NCI-H82 (cell line): ENCODE measurements at regions not wholly inside any gene's neighbourhood (a gene's known extent, or its start where the extent isn't known, plus 50 kb on each side); places are given as distances from the start of the nearest gene placed in this dataset.

ENCODE experiments used
- DNase-seq: peaks from one replicate; lab custom pipeline; 2025; lab: John Stamatoyannopoulos, UW

GRCh38 chr3:102229062-102229655 is 205.7 kb upstream of the ZPLD1 start:
- peak; percentile 95 for DNase-seq

- DNase-seq, result no peak
Measured at GRCh38 chr3:102230057-102230456, 204.8 kb upstream of the ZPLD1 start.

GRCh38 chr3:102233881-102234280 is 200.9 kb upstream of the ZPLD1 start:
- peak; percentile 22 for DNase-seq

DNA sequence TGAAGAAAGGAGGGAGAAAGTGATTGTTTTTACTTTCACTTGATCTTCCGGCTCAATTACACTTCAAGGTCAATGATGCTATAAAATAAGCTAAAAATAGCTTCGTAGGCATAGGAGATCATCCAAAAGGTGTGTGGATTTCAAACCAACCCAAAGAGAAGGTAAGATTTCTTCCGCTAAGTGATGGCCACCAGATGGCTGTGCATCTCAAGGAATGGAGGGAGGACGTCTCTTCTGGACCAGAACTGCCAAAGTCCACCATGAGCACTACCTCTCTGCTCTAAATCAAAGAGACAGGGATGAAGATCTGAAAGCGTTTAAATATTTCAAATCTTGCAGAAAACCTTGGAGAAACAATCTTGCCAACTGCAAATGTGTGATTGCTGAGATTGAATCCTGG is 199.1 kb upstream of the ZPLD1 start:
- DNase-seq, result peak; percentile 81

GRCh38 chr3:102237181-102237580 is 197.6 kb upstream of the ZPLD1 start:
- no peak for DNase-seq

- no peak for DNase-seq
Measured at GRCh38 chr3:102237838-102238237, 197.0 kb upstream of the ZPLD1 start.

DNA sequence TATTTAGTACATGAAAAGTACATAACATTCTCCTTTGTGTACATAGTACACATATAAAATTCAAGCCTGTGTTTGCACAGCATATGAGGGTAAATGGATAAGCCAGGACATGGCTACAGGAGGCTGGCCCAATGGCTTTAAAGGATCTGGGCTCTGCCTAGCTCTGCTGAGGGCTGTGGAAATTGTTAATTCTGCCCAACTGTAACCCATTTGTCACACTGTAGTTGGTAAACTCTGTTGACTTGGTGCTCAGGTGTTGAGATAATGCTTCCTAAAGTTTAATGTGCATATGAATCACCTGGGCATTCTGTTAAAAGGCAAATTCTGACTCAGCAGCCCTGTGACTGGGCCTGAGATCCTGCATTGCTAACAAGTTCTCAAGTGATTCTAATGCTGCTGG is 196.5 kb upstream of the ZPLD1 start:
- DNase-seq, result no peak

DNA sequence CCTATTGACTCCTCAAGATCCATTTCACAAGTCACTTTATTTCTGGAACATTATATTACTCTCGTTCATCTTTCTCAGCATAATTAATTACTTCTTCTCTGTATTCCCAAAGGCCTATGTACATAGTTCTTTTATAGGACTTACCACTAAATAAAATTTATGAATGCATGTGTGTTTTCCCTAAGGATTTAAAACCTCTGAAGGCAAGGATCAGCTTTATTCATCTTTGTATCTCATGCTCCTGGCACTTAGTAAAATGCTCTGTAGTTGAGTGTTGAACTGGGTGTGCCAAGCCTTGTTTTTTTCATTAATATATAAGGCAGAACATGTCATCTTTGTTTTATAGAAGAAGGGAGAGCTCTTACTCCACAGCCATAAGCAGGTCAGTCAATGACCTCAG is 194.1 kb upstream of the ZPLD1 start:
- DNase-seq, result no peak

GRCh38 chr3:102248981-102249705 is 185.7 kb upstream of the ZPLD1 start:
- peak; percentile 24 for DNase-seq

DNA sequence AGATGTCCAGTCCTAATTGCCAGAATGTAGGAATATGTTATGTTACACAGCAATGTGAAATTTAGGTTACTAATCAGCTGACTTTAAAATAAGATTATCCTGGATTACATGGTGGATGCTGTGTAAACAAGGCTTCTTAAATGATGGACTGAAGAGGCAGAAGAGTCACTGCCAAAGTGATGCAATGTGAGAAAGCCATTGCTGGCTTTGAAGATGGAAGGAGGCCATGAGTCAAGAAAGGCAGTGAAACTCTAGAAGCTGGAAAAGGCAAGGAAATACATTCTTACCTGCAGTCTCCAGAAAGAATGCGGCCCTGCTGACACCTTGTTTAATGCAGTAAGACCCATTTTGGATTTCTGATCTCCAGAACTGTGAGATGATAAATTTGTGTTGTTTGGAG is 179.1 kb upstream of the ZPLD1 start:
- peak; percentile 50 for DNase-seq

DNA sequence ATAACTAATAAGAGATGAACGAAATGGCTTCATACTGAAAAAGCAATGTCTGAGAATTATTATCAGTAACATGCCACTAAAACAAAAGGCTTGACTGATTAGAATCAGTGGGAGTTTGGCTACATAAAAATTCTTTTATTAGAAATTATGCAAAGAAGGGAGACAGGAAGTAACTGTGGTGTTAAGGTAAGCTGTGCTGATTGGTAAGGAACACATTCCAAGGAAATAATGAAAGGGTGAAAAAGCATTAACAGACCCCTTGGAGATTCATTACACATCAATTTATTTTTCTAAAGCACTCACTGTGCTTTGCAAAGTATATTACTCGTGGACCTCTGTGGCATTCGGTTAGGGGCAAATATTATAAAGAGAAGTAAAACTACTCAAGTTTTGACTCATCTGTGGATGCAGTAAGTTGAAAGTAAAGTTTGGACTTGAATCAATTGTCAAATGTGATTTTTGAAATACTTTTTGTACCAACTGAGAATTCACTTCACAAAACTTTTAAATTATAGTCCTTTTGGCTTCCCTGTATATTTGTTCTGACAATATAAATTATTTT is 176.1 kb upstream of the ZPLD1 start:
- no peak for DNase-seq

DNA sequence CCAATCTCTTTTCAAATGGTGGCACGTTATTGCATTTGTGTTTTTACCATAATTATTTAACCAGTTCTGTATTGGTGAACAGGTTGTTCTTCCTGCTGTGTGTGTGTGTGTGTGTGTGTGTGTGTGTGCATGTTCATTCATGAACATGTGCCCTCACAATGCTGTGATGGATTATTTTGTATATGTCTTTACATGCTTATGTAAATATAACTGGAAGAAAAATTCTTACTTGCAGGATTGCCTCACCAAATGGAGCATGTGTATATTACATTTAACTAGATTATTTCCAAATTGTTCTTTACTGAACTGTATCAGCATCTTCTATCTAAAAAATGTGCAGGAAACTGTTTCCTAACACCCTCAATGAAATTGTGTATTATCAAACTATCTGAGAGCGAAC is 175.2 kb upstream of the ZPLD1 start:
- DNase-seq, result no peak

- peak; percentile 11 for DNase-seq
Measured at GRCh38 chr3:102265720-102266119, 169.1 kb upstream of the ZPLD1 start.

DNA sequence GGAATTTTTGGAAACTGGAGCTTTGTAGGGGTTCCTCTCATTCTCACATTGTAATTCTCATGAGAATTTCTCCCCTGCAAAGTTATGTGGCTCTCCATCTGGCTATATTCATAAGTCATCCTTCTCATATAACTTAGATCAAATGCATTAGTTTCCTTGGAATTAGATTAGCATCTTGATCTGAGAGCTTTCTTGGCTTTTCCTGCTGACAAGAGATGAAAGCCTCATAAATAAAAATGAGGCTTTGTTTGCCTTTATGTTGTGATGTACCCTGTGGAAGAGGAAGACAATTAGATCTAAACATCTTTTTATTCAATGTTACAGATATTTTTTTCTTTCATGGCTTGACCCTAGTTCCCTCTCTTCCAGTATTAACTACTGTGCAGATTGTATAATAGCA is 165.4 kb upstream of the ZPLD1 start:
- no peak for DNase-seq

- DNase-seq, result peak; percentile 36
Measured at GRCh38 chr3:102290241-102290640, 144.6 kb upstream of the ZPLD1 start.

GRCh38 chr3:102295756-102296155 is 139.1 kb upstream of the ZPLD1 start:
- DNase-seq, result no peak

DNA sequence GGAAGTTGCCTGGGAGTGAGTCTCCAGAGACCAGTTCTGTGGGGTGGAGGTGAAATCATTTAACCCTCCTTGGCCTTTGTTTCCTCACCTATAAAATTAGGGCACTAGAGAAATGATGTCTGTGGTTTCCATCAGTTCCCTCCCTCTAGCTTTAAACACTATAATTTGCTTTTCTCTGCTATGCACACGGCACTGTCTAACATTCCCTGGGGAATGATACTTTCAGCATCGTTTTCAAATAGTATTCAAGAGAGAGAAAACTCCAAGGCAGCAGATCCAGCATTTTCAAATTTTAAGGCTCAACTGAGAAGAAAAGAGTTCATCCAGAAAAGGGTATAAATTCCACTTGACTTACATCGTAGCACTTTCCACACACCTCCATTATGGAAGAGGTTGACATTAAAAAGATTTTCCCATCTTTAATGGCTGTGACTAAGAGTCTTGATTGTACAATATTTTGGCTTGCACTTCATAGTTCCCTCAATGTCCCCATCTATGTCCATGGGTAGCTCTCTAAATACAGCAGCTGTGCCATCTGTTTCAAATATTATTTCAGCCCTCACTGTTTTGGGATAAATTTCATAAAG is 137.7 kb upstream of the ZPLD1 start:
- DNase-seq, result no peak

DNA sequence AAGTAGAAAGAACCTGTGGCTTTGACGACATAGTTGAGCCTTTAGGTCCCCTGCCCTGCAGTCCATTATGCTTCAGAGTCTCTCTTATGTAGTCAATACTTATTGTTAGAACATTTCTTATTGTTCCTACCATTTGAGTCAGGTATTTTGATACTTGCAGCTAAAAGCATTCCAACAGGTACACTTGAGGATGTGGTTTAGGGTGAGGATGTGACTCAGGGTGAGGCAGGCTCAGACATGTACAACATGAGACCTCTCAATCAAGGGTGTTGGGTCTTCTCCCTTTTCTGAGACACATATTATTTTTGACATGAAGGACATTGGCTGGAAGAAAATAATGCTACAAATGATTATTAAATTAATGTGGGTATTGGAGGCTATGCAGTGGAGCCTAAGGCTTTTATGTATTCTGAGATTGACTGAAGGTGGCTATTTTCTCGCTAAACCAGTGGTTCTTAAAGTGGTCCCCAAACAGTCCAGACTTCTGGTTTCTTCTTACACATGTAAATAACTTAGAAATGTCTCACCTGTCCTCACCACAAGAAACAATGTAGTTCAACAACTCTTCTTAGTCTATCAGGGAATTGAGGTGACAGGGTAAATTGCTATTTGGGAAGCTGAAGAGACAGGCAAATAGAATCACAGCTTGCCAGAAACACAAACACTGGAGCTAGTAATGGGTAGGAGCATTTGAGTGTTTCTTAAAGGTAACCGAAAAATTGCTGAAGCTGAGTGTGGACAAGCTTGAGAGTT is 135.5 kb upstream of the ZPLD1 start:
- DNase-seq, result no peak

- no peak for DNase-seq
Measured at GRCh38 chr3:102301155-102301880, 133.5 kb upstream of the ZPLD1 start.

- DNase-seq, result no peak
Measured at GRCh38 chr3:102302020-102302419, 132.8 kb upstream of the ZPLD1 start.

DNA sequence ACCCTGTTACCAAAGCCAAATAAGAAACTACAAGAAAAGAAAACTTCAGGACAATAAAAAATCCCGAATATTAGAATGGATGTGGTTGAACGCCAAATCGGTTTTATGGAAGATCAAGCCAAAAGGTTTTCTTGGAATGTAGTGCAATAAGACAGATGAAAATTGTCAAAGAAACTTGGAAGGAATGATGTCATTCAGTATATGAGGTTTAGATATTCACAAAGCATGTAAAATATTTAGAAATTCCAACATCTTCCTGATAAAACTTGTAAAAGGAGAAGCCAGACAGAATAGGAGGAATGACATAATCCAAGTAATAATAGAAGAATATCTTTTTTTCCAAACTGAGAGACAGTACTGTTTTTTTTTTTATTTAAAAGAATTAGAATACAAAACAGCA is 130.3 kb upstream of the ZPLD1 start:
- no peak for DNase-seq

DNA sequence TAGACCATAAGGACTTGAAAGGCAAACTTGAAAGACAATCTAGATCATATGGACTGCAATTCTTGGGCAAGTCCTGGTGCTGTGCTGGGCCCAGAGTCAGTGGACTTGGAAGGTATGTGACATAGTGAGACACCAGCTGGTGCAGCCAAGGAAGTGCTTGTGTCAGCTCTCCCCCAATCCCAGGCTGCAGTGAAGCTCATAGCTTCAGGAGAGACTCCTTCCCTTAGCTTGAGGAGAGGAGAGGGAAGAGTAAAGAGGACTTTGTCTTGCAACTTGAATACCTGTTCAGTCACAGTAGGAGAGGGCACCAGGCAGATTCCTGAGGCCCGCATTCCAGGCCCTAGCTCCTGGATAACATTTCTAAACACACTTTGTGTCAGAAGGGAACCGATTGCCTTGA is 127.4 kb upstream of the ZPLD1 start:
- DNase-seq, result no peak
